ENCODE measurements at regions not wholly inside any gene's neighbourhood (a gene's known extent, or its start where the extent isn't known, plus 50 kb on each side); places are given as distances from the start of the nearest gene placed in this dataset.
"Not testable (repeated sequence)": the region's sequence is repeated elsewhere in the genome, so short reads cannot be mapped to it uniquely, and the experiment has no call there.

DNA sequence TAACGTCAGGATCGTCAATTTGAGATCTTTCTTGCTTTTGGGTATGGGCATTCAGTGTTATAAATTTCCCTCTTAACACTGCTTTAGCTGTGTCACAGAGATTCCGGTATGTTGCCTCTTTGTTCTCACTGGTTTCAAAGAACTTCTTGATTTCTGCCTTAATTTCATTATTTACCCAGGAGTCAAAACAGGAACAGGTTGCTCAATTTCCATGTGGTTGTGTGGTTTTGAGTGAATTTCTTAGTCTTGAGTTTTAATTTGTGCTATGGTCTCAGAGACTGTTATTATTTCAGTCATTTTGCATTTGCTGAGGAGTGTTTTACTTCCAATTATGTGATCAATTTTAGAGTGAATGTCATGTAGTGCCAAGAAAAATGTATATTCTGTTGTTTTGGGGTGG is 153.1 kb downstream of the PCDH17 start:
- DNase-seq: no peak

GRCh38 chr13:57787058-57787791 is 155.7 kb downstream of the PCDH17 start:
- DNase-seq: peak; percentile 24

DNA sequence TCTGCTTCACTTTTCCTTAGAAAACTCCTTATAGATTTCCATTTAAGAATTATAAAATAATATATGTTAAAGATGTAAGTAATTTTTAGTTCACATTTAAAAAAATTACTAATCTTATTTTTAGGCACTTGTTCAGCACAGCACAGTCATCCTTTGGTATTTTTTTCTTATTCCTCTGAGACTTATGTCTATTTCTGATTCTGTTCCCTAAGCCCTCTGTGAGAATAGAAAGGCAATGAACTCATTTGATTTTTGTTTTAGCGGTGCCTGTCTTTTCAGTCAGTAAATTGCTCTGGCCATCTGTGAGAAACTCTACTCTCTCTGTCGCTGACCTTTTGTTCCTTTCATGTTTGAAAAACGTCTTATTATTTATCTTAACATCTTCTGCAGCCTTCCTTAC is 168.1 kb downstream of the PCDH17 start:
- no peak for DNase-seq

DNA sequence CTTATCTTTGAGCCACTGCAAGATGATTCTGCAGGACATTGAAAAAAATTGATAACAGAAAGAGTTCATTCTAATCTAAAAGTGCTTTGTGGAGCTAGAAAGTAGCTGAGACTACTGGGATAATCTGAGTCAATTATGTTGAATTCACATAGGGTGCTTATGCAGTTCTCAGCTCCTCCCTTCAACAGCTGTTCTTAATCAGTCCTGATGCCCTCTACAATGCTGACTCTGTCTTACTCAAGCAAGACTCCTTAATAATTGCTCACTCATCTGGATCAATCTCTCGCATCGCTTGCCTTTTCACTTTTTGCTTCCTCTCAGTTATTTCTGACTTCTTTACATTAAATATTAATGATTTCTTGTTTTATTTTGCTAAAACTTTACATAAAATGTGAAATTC is 182.1 kb downstream of the PCDH17 start:
- DNase-seq: no peak

GRCh38 chr13:57815600-57815999 is 184.1 kb downstream of the PCDH17 start:
- no peak for DNase-seq

- no peak for DNase-seq
Observed at GRCh38 chr13:57820924-57821323, 189.4 kb downstream of the PCDH17 start.

DNA sequence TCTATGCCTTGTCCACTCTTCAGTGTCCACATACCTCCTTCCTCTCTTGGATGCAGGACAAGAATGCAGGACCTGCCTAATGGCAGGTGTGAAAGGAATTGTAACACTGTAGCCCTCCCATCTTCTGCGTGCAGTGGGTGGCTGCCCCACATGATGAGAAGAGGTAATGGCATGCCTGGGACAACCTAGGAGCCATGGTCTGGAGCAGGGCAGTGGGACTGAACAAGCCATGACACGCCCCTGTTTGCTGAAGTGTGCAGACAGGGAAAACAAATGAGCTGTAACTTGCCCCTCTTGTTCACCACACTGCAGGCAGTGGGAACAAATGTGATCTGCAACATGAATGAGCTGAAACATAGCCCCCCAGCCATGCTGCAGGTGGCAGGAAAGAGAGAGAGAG is 192.2 kb downstream of the PCDH17 start:
- no peak for DNase-seq

GRCh38 chr13:57824121-57824520 is 192.6 kb downstream of the PCDH17 start:
- no peak for DNase-seq

DNA sequence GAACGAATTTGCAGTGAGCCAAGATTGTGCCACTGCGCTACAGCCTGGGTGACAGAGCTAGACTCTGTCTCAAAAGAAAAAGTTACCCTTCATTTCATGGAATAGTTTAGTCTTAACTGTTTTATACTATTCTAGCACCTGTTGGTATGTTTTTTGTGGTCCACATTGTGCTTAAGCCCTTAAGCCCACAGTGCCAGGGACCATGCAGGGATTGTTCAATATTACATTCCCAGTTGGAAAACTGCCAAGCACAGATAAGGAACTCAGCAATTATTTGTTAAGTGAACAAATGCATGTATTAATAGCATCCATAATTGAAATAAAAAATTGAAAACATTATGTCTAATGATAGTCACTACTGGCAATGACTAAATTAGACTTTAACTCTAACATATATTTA is 193.5 kb downstream of the PCDH17 start:
- DNase-seq: no peak

- no peak for DNase-seq
Observed at GRCh38 chr13:57829496-57829895, 198.0 kb downstream of the PCDH17 start.

GRCh38 chr13:57832187-57832586 is 200.6 kb downstream of the PCDH17 start:
- no peak for DNase-seq

- no peak for DNase-seq
Observed at GRCh38 chr13:57837801-57838200, 206.3 kb downstream of the PCDH17 start.

DNA sequence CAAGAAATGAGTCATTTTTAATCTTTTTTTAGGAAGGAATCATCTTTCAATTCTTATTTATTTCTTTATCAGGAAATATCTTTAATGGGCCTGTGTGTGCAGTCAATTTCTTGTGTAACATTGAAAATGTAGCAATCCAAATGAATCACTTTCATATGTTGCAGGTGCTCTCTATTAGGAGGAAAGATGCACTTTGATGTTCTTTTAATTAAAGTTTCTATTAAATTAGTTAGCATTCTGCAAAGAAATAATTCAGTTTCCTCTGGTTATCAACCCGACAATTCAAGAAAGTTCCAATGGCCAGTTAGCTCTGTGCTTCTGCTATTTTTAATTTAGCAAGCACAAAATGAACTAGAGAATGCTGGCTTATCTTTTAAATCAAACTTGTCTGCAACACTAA is 212.0 kb downstream of the PCDH17 start:
- no peak for DNase-seq

- no peak for DNase-seq
Observed at GRCh38 chr13:57846600-57847173, 215.1 kb downstream of the PCDH17 start.

- DNase-seq: no peak
Observed at GRCh38 chr13:57857945-57858344, 226.4 kb downstream of the PCDH17 start.

DNA sequence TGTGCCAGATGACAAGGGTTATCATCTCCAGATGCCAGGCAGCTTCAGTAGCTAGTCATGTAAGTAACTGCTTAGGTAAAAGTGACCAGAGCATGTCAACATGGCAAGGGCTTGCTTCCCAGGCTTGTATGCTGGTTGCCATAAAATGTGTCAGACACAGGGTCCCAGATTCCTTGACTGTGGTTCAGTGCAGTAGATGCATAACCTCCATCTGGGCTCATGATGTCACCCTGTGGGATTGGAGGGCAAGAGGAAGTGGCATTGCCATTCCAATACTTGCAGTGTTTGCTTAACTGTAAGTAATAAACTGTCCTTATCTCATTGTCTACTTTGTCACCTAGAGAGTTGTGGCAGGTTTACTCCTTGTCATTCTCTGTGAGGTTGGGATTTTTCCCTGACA is 226.8 kb downstream of the PCDH17 start:
- DNase-seq: no peak

GRCh38 chr13:57862879-57863278 is 231.3 kb downstream of the PCDH17 start:
- DNase-seq: no peak

DNA sequence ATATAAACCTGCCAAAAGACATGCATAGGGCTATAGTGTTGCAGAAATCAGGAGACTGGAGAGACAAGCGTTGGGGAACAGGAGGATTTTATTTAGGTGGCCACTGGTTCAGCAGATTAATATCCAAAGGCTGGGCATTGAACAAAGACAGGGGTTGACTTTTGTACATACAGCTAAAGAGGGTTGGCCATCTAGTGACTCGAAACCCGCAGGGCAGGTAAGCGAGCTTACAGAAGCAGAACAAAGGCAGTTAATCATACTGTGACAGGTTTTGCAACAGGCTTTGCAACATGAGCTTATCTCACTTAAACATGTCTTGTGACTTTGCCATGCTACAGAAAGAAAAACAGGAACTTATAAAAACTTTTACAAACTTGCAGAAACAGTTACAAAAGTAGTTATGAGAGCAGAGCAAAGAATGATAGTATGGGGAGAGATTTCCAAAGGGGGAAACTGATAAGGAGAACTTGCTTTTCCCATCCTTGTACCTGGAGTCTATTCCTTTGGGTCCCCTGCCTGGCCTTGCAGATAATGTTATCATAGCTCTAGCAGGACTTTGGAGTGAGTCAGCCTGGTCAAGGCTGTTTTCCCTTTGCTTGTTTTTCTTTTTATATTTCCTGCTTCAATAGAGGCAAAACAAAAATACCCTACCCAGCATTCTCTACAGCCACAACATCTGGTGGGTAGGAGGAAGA is 234.2 kb downstream of the PCDH17 start:
- DNase-seq: no peak

DNA sequence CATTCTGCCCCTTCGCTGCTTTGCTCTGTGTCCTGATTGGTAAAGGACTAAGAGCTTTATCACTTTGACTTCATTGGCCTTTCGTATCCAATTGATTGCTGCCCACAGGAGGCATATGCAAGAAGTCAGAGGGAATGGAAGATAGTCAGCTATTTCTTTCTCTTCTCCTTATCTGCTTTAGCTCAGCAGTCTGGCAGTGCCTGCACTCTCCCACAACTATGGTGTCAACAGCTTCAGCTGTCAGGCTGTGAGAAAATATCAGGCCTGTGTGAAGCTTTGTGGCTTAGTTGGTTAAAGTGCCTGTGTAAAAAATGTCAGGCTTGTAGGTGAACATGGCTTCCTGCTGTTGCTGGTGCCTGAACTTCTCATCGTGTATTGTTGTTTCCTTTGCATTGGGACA is 243.0 kb downstream of the PCDH17 start:
- DNase-seq: no peak

DNA sequence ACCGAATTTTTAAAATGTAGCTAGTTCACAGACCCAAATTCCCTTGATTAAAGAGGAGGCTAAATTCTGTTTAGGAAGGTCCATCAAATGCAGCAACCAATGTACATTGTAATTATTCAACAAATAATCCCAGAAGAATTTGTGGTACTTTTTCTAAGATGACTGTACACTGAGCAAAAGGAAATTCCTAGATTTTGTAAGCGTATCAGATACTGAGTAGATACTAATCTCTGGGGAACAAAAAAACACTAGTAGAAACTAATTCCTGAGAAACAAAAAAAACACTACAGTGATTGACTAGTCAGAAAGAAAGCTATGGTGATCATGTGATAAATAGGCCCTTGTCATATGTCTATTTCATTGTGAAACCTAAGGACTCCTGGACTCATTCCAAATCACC is 246.1 kb downstream of the PCDH17 start:
- DNase-seq: no peak

DNA sequence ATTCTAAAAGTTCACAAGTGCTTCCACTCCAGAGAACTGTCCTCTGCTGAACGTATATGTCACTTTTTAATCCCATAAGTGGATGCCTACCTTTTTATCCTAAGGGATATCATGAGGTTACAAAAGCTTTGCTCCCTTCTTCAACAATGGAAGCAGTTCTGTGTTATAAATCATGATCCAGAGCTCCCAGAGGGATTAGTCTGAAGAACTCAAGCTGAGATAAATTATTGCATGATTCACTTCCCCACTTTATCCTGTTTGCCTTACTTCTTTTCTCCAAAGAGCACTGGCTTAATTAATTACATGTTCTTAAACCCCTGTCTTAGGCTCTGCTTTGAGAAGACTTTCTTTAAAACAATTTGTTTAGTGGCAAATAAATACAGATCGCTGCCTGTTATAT is 246.7 kb downstream of the PCDH17 start:
- DNase-seq: no peak

DNA sequence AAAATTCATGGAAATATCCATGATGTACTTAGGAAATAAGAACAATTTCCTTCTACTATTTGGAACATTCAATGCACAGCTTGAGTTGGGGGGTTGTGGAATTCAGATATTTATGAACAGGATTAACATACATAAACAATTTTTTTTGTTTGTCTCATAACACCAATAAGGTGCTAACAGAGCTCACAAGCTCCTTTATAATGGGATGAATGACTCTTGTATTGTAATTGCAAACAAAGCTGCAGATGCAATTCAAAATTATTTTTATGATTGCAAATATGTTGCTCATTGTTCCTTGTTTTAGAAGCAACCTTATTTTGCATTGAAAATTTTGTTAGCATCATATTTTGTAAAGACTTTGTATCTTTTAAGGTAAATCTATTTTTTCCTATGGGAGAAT is 265.7 kb downstream of the PCDH17 start:
- DNase-seq: no peak

DNA sequence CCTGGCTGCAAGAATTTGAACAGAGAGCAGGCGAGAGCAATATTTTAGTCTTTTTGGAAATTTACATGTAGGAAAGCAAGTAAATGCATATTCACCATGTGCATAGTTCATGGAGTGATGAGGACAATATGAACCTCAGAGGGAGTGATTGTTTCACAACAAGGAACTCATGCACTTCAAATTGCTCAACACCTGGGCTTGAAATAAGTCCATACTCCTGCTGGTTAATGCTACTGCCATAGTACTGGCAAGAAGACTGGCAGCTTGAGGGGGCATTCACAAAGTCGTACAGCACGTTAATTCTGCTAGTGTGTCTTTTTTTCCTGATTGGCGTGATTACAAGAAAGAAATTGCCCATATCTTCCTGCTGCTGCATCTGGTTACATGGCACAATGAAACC is 267.6 kb downstream of the PCDH17 start:
- no peak for DNase-seq

DNA sequence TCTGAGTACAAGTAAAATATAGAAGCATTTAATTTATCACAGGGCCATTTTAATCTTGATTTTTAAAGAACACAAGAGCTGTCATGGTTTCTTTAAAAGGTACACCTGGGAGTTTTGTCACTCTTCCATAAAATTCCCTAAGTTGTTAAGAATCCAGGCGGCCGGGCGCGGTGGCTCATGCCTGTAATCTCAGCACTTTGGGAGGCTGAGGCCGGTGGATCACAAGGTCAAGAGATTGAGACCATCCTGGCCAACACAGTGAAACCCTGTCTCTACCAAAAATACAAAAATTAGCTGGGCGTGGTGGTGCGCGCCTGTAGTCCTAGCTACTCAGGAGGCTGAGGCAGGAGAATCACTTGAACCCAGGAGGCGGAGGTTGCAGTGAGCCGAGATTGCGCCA is 278.3 kb downstream of the PCDH17 start:
- DNase-seq: not testable (repeated sequence)

DNA sequence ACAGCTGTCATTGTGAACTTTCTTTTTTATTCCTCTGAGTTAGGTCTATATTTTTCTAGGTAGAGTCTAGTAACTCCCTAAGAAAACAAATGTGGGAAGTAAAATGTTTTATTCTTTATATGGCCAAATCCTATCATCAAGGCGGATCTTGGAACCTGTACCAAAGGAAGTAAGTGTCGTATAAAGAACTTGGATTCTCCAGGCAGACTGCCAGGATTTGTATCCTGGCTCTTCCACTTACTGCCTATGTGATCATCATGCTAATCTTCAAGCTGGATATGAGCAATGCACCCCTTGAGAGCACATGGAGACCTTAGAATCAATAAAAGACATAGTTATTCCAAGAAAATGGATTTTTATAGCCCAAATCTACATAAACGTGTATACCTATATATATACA is 286.5 kb downstream of the PCDH17 start:
- no peak for DNase-seq

All from NCI-H2029 treated with DMSO at 0.1 percent for 48 hours (cell line).